PC-3 (cell line): ENCODE measurements at regions not wholly inside any gene's neighbourhood (a gene's known extent, or its start where the extent isn't known, plus 50 kb on each side); places are given as distances from the start of the nearest gene placed in this dataset.
A peak's percentile ranks its signal among the peaks of the same experiment; 100 is the strongest.

Experiments used
- ATAC-seq: fragments of 200-7000 bp; cut with Tn5 transposase; 2 replicates; pipeline ENCODE4 v1.9.1; 2020; ENCODE audit warnings: mild to moderate bottlenecking, moderate library complexity
- BruUV-seq: library from RNA; stranded (reverse); fragments of 400-500 nt; replicated peaks from 2 replicates; lab custom pipeline; 2021; lab: Mats Ljungman, UMichigan
- CTCF ChIA-PET: fragments of 300-600 bp; sonication (Branson Sonifier 250); formaldehyde crosslinking; loops from one replicate; lab custom pipeline; 2022; ENCODE audit warnings: antibody characterized with exemption; lab: Charles Lee
- POLR2A ChIA-PET: fragments of 300-600 bp; sonication (Branson Sonifier 250); formaldehyde crosslinking; loops from one replicate; lab custom pipeline; 2022; ENCODE audit warnings: antibody characterized with exemption; ENCODE audit not compliant: unreplicated experiment; lab: Charles Lee
- DNase-seq: peaks from one replicate; pipeline ENCODE4 v3.0.0-alpha.2; 2015
- H2AFZ ChIP-seq: fragments of 300-600 bp; sonication (generic); 2 replicates; pipeline ENCODE4 v1.6.0; 2016; ENCODE audit warnings: antibody characterized with exemption, low read length
- H3F3A ChIP-seq: fragments of 300-600 bp; sonication (generic); one replicate; pipeline ENCODE4 v1.6.0; 2017; ENCODE audit warnings: antibody characterized with exemption, low read length, control low read depth, mild to moderate bottlenecking; ENCODE audit not compliant: unreplicated experiment
- H3K27ac ChIP-seq: fragments of 300-600 bp; sonication (generic); 2 replicates; pipeline ENCODE4 v1.5.1; 2016; ENCODE audit warnings: mild to moderate bottlenecking, low read length
- H3K27me3 ChIP-seq: fragments of 300-600 bp; sonication (generic); 2 replicates; pipeline ENCODE4 v1.6.1; 2016; ENCODE audit warnings: low read length, mixed read lengths
- H3K36me3 ChIP-seq: fragments of 300-600 bp; sonication (generic); 2 replicates; pipeline ENCODE4 v1.6.1; 2016; ENCODE audit warnings: low read depth, mixed run types, low read length, mixed read lengths
- H3K4me1 ChIP-seq: fragments of 300-600 bp; sonication (generic); 2 replicates; pipeline ENCODE4 v1.5.1; 2016; ENCODE audit warnings: low read length; ENCODE audit not compliant: insufficient read depth
- H3K4me2 ChIP-seq: fragments of 300-600 bp; sonication (generic); 2 replicates; pipeline ENCODE4 v1.6.0; 2016; ENCODE audit warnings: low read length
- H3K4me3 ChIP-seq: fragments of 300-600 bp; sonication (generic); 2 replicates; pipeline ENCODE4 v1.5.1; 2016; ENCODE audit warnings: mild to moderate bottlenecking, low read length, mixed read lengths
- H3K79me2 ChIP-seq: fragments of 300-600 bp; sonication (generic); 2 replicates; pipeline ENCODE4 v1.6.1; 2017; ENCODE audit warnings: low read length, mixed read lengths
- H3K9ac ChIP-seq: fragments of 300-600 bp; sonication (generic); 2 replicates; pipeline ENCODE4 v1.6.0; 2016; ENCODE audit warnings: mild to moderate bottlenecking, low read length
- H3K9me2 ChIP-seq: fragments of 300-600 bp; sonication (generic); replicated peaks from 2 replicates; pipeline ENCODE4 v1.6.1; 2016; ENCODE audit warnings: mixed run types, low read length, mixed read lengths
- H3K9me3 ChIP-seq: fragments of 300-600 bp; sonication (generic); 2 replicates; pipeline ENCODE4 v1.6.1; 2016; ENCODE audit warnings: low read length, mixed read lengths
- H4K20me1 ChIP-seq: fragments of 300-600 bp; sonication (generic); 2 replicates; pipeline ENCODE4 v1.6.1; 2016; ENCODE audit warnings: low read length, mixed read lengths
- CTCF ChIP-seq: fragments of 300-600 bp; sonication (generic); conservative IDR thresholded peaks from 2 replicates; pipeline ENCODE4 v1.5.1; 2017; ENCODE audit warnings: antibody characterized with exemption, low read depth, mild to moderate bottlenecking, low read length
- EZH2 ChIP-seq: fragments of 300-600 bp; sonication (generic); IDR thresholded peaks from one replicate; pipeline ENCODE4 v1.6.1; 2017; ENCODE audit warnings: antibody characterized with exemption, mild to moderate bottlenecking, low read length; ENCODE audit not compliant: unreplicated experiment
- EZH2phosphoT487 ChIP-seq: fragments of 300-600 bp; sonication (generic); IDR thresholded peaks from 2 replicates; pipeline ENCODE4 v1.6.1; 2018; ENCODE audit warnings: mild to moderate bottlenecking, antibody characterized with exemption, low read length, borderline replicate concordance
- intact Hi-C: fragments of 100-400 bp; cut with micrococcal nuclease; formaldehyde crosslinking; loops from 2 replicates; pipeline ENCODE4 v1.9.0; 2023

- H3K4me3 ChIP-seq, result peak overlapping the region; percentile 52
- H3K27me3 ChIP-seq, result no peaks in the 10 kb centered on the region
- H3K79me2 ChIP-seq, result no peaks in the 10 kb centered on the region
- ATAC-seq (peak; percentile 57), DNase-seq (peak; percentile 81)
- BruUV-seq, result no TSS peak
- H3K4me2 ChIP-seq, result peak overlapping the region; percentile 73
- no peaks in the 10 kb centered on the region for H3K9me2 ChIP-seq
- no peaks in the 10 kb centered on the region for H3K36me3 ChIP-seq
- ChIA-PET CTCF (interaction anchor here (0.6 to 0.9 kb wide), 2 partner anchors 137 to 447 kb away, joined by 3 read pairs; no protein-coding TSS in a partner anchor), POLR2A (no interaction called here)
- H3K27ac ChIP-seq, result no peak overlapping the region
- intact Hi-C loops, result loop anchor here (1.0 to 5.0 kb wide), 10 partner anchors 137 to 1495 kb away; no protein-coding TSS in a partner anchor
- no peak overlapping the region for H3K9ac ChIP-seq
- peak overlapping the region; percentile 77 for H2AFZ ChIP-seq
- H4K20me1 ChIP-seq, result no peaks in the 10 kb centered on the region
- H3K9me3 ChIP-seq, result no peaks in the 10 kb centered on the region
- peaks cover 20% of the 10 kb centered on the region for H3K4me1 ChIP-seq
- TF ChIP-seq CTCF (peak; percentile 85), EZH2phosphoT487 (no peak), EZH2 (no peak)
- no peaks in the 10 kb centered on the region for H3F3A ChIP-seq
These were observed 239.6 kb downstream of the GRXCR1 start for GRCh38 chr4:43132010-43132582.

GRCh38 chr4:43133566-43133965 is 241.1 kb downstream of the GRXCR1 start:
- Histone ChIP-seq H4K20me1 (no peaks in the 10 kb centered on the region), H2AFZ (no peak overlapping the region), H3K27me3 (no peaks in the 10 kb centered on the region), H3K27ac (peak overlapping the region; percentile 51), H3K9me3 (no peaks in the 10 kb centered on the region), H3K4me3 (no peak overlapping the region; the same call in 1 of the 2 replicates), H3F3A (no peaks in the 10 kb centered on the region), H3K4me1 (peaks cover 20% of the 10 kb centered on the region), H3K9me2 (no peaks in the 10 kb centered on the region), H3K36me3 (no peaks in the 10 kb centered on the region), H3K79me2 (no peaks in the 10 kb centered on the region), H3K9ac (no peak overlapping the region), H3K4me2 (peak overlapping the region; percentile 44)
- BruUV-seq, result no TSS peak
- ChIA-PET POLR2A (no interaction called here), CTCF (interaction anchor here (0.5 kb wide), 1 partner anchor 109 kb away, joined by 5 read pairs; no protein-coding TSS in a partner anchor)
- intact Hi-C loops, result loop anchor here (1.0 to 5.0 kb wide), 10 partner anchors 139 to 1494 kb away; no protein-coding TSS in a partner anchor
- TF ChIP-seq EZH2, result no peak
- TF ChIP-seq EZH2phosphoT487, result no peak
- no peak for TF ChIP-seq CTCF
- peak; percentile 89 for DNase-seq
- peak; percentile 91 for ATAC-seq

GRCh38 chr4:43136752-43137151 is 244.2 kb downstream of the GRXCR1 start:
- H3K4me3 ChIP-seq, result no peak overlapping the region
- H3K4me1 ChIP-seq, result peaks cover 20% of the 10 kb centered on the region
- no TSS peak for BruUV-seq
- H3F3A ChIP-seq, result no peaks in the 10 kb centered on the region
- H4K20me1 ChIP-seq, result no peaks in the 10 kb centered on the region
- H3K9me3 ChIP-seq, result no peaks in the 10 kb centered on the region
- no peaks in the 10 kb centered on the region for H3K79me2 ChIP-seq
- ChIA-PET POLR2A (no interaction called here), CTCF (no interaction called here)
- no peak overlapping the region for H2AFZ ChIP-seq
- DNase-seq (no peak), ATAC-seq (no peak)
- no peak overlapping the region for H3K27ac ChIP-seq
- TF ChIP-seq EZH2 (no peak), EZH2phosphoT487 (no peak), CTCF (no peak)
- H3K9ac ChIP-seq, result no peak overlapping the region
- H3K9me2 ChIP-seq, result no peaks in the 10 kb centered on the region
- intact Hi-C loops, result no loop called here
- no peak overlapping the region for H3K4me2 ChIP-seq
- no peaks in the 10 kb centered on the region for H3K36me3 ChIP-seq
- H3K27me3 ChIP-seq, result no peaks in the 10 kb centered on the region
